CD4-positive, alpha-beta T cell treated with Interleukin-10 for 1 hour (primary cell): ENCODE measurements at regions not wholly inside any gene's neighbourhood (a gene's known extent, or its start where the extent isn't known, plus 50 kb on each side); places are given as distances from the start of the nearest gene placed in this dataset.

ENCODE experiments used
- DNase-seq: peaks from one replicate; pipeline ENCODE4 v3.0.0-alpha.2; 2020

- no peak for DNase-seq
Observed at GRCh38 chr12:24069532-24070395, 120.3 kb upstream of the SOX5 start.

- DNase-seq: no peak
Observed at GRCh38 chr12:24066865-24067264, 117.4 kb upstream of the SOX5 start.

DNA sequence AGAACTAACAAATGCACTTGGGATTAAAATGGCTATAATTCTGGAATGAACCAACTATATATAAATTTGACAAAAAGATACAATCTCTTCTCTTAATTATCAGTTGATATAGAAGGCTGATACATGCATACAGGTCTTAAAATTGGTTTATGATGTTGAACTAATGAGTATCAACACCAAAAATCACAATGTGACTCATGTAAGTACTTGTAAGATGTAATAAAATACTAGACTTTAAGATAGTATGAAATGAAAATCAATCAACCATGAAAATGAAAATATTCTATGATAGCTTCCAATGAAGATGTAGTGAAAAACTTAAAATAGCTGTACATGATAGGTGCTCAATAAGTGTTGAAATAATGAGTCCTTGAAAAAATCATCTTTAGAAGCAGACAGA is 116.6 kb upstream of the SOX5 start:
- DNase-seq: no peak

- no peak for DNase-seq
Observed at GRCh38 chr12:24062642-24063245, 113.3 kb upstream of the SOX5 start.

- no peak for DNase-seq
Observed at GRCh38 chr12:24060089-24060488, 110.6 kb upstream of the SOX5 start.

DNA sequence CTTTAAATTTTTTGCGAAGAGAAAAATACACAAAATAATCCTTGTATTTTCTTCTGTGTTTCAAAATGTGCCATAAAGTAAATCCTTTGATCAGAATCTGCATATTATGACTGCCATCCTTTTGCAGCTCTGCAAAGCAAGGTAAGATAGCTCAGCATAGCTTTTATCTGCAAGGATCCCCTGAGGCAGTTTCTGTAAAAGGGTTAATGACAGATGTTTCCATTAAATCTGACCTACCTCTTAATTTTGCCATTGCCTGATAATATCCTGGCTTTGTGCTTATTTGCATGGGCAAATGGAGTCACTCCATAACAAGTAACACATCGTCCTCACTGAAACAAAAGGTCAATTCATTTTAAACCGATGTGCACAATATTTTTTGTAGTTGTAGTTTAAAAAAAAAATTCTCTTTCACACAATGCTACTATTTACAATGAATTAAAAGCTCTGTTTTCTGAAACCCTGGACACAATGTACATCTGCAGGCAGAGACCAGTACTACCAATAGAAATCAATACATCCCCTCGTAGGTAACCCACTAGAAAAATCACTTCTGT is 108.5 kb upstream of the SOX5 start:
- DNase-seq: no peak

DNA sequence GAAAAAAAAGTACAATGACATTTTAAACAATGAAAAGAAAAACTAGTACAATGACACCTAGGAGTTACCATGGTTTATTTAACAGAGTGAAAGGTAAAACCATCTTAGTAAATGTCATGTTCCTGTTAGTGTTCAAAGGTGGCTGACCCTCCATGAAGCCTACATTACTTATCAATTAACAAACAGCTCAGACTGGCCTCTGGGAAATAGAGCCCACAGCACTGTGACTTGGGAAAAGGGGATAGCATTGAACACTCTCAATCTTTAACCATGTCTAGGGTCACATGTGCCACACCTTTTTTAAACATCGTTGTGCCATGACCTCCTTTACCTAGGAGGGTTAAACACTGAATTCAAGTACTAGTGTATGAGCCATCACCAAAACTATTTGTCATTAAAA is 106.3 kb upstream of the SOX5 start:
- DNase-seq: no peak

DNA sequence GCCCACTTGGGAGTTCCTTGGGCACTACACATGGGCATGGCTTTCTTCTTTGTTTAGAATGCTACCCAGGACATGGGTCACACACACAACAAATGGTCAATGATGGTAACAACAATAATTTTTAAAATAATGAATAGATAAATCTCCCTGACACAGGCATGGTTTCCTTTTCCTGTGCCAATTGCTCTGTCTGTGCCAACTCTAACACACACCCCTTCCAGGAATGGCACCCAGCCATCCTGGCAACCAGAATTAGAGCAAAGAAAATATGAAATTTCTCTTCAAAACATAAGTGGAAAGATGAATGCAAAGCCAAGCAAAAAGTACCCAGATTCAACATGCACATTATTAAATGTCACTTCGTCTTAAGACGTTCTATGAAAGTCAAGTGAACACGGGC is 104.9 kb upstream of the SOX5 start:
- DNase-seq: no peak

- no peak for DNase-seq
Observed at GRCh38 chr12:24049728-24050127, 100.3 kb upstream of the SOX5 start.

- DNase-seq: no peak
Observed at GRCh38 chr12:24049101-24049500, 99.6 kb upstream of the SOX5 start.

- no peak for DNase-seq
Observed at GRCh38 chr12:24048446-24048845, 99.0 kb upstream of the SOX5 start.

DNA sequence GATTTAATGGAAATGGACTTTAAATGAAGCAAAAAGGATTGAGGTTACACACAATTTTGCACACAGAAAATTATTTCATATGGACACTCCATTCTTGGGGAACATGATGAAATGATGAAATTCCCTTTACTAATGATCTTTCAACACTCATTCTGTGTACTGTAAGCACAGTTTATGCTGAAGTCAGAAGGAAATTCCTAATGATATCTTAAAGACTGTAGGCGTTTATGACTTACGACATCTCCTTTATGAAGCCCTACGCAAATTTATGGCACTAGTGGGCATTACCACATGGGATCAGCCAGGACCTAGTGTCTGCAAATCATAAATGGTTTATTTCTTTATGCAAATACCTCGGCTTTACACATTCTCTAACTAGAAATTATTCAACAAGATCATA is 97.9 kb upstream of the SOX5 start:
- no peak for DNase-seq

DNA sequence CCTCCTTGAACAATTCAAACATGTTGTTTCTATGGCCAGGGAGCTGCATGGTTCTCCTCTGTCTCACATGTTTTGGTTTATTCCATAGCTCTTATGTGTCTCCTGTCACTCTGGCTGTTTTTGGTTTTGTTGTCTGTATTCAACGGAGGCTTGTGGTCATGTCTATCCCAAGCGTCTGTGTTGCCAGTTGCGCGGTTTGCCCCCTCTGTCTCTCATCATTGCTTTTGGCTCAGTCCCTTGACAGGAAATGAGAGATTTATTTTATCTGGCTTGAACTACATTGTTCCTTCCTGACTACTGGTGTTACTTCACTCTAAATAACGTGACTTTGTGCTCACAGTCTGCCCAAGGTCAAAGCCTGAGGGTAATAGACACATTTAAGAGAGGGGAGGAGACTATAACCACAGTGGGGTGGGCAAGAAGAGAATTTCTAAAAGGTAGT is 96.4 kb upstream of the SOX5 start:
- no peak for DNase-seq

- no peak for DNase-seq
Observed at GRCh38 chr12:24044941-24045703, 95.7 kb upstream of the SOX5 start.

GRCh38 chr12:24042651-24043050 is 93.2 kb upstream of the SOX5 start:
- DNase-seq: no peak

GRCh38 chr12:24039113-24039525 is 89.6 kb upstream of the SOX5 start:
- no peak for DNase-seq

DNA sequence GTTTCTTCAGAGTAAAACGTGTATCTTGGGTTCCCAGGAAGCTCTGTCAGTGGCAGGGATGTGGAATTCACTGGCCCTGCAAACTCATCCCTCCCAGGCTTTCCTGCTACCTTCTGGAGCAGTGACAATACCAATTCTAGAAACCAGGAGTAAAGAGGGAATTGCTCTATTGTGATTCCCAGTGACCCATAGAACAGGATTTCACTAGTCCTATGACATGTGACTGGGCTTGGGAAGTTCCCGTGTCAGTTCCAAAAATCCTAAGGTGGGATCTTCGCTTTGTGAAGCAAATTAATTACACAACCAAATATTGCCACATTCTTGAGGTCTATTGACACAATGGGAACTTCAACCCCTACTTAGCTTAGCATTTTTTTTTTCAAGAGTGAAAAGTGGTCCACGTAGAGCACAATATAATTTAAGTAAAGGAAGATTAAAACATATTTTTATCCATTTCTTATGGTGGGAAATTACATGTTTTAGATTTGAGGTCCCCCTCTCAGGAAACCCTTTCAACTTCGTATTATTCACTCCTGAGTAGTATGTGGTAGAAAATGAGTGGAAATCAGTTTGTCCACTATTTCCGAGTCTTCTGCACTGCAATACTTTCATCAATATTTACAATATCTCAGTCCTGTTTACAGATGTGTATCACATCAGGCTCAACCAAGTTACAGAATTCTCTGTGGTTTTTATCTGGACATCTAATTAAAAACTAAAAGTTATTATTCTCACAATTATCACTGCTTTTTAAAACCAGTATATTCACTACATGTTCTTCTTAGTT is 88.9 kb upstream of the SOX5 start:
- no peak for DNase-seq

DNA sequence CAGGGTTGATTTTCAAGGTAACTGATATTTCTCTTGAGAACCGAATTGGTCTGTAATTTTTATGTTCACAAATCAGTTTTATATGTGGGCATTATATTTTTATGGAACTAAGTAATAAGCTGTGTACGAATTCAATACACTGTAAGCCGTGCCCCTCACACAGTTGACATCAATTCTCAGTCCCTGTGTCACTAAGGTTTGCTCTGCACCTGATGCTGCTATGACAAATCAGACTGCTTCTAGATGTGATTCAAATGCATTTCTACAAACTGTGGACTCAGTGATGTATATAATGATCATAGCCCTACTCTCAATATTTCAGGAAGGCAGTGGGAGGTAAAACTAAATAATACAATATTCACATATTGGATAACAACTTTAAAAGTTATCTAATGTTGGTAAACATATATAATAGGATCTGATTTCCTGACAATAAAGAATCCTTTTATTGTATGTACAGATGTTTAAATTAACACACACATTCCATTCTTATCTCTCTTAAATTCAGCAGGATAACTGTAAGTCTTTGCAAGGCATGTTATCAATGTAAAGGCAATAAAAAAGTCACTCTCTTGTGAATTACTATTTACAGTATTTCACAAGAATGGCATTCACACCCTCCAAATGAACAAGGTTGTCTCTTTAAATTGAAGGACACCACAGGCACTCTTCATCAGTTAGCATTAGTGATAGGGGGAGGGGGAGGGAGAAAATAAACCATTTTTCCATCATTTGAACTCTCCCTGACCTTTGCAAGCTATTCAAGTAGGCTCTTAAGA is 87.2 kb upstream of the SOX5 start:
- DNase-seq: no peak

DNA sequence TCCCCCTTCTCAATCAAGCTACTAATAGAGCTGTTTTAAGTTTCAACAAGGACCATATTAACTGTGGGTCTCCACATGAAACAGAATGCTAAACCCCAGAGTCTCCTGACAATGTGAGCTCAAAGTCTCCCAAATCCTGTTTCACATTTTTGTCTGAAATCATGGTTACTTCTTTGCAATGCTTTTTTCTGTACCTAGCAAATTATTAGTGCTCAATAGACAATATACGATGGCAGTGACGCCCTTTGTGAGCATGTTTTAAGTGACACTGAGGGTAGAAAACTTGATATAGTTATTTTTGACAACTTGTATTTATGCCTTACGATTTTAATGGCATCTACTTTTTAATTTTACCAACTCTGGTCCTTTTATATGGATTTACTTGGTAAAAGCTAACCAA is 85.4 kb upstream of the SOX5 start:
- DNase-seq: no peak

- no peak for DNase-seq
Observed at GRCh38 chr12:24034160-24034559, 84.7 kb upstream of the SOX5 start.

GRCh38 chr12:24027352-24027751 is 77.9 kb upstream of the SOX5 start:
- no peak for DNase-seq
